ENCODE measurements at regions not wholly inside any gene's neighbourhood (a gene's known extent, or its start where the extent isn't known, plus 50 kb on each side); places are given as distances from the start of the nearest gene placed in this dataset.

GRCh38 chr14:34005901-34006300 is 55.0 kb upstream of the EGLN3 start:
- TF ChIP-seq CTCF (IDR thresholded peaks at IDR 0.05; ENCODE audit: poor library complexity, severe bottlenecking): no peak
- TF ChIP-seq POLR2AphosphoS5 (IDR thresholded peaks at IDR 0.05): no peak
